Colonic mucosa (tissue), 4 donors: ENCODE measurements at regions not wholly inside any gene's neighbourhood (a gene's known extent, or its start where the extent isn't known, plus 50 kb on each side); places are given as distances from the start of the nearest gene placed in this dataset.

ENCODE experiments used
- DNase-seq: peaks from one replicate; pipeline ENCODE4 v3.0.0-alpha.2; 2020
- H3K27ac ChIP-seq: fragments of 200-600 bp; one replicate; pipeline ENCODE4 v1.8.0; 2021
- H3K27me3 ChIP-seq: fragments of 200-600 bp; one replicate; pipeline ENCODE4 v1.8.0; 2021
- H3K36me3 ChIP-seq: fragments of 200-600 bp; one replicate; pipeline ENCODE4 v1.8.0; 2021
- H3K4me1 ChIP-seq: fragments of 200-600 bp; one replicate; pipeline ENCODE4 v1.8.0; 2021; ENCODE audit warnings: mild to moderate bottlenecking
- H3K4me3 ChIP-seq: fragments of 200-600 bp; one replicate; pipeline ENCODE4 v1.8.0; 2021
- H3K9ac ChIP-seq, 2 donors: one replicate each; pipeline ENCODE4 v1.7.0; 2013; ENCODE audit warnings: control low read depth in 2 of 2, low read depth in 2 of 2, low read length in 2 of 2
- H3K9me3 ChIP-seq: fragments of 200-600 bp; one replicate; pipeline ENCODE4 v1.8.0; 2021
- CTCF ChIP-seq: fragments of 200-600 bp; IDR thresholded peaks from one replicate; pipeline ENCODE4 v1.8.0; 2022; ENCODE audit warnings: antibody characterized with exemption, mild to moderate bottlenecking
- intact Hi-C: fragments of 100-400 bp; cut with DNase I; formaldehyde crosslinking; loops from one replicate; pipeline ENCODE4 v1.14.1; 2022
- donor health status: healthy.
- donor health status: DM: no; HTN: no; CAD: no.
- donor health status: DM: no; HTN: no; CAD: no.

DNA sequence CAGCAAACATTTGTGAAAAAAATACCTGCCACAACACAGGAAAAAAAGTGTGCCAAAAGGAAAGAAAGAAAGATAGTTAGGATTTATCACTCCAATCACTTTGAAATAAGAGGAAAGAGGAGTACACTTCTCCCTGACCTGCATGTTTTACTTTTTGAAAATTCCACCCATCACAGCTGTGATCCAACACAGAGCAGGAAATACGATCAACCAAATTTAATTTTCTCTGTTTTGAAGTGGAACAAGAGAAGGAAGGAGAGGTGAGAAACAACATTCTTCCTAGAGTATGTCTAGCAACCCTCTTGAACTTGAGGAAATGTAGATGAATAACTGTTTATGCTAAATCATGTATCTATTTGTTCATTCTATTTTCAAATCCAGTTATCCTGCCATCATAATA, 284.7 kb upstream of the SYT1 start:
- no peak for TF ChIP-seq CTCF
- no peak for DNase-seq
- Histone ChIP-seq H3K4me3 (no peak overlapping the region), H3K36me3 (no peaks in the 10 kb centered on the region), H3K9me3 (no peaks in the 10 kb centered on the region), H3K9ac (no peak overlapping the region), H3K4me1 (no peaks in the 10 kb centered on the region), H3K27ac (no peak overlapping the region), H3K27me3 (no peaks in the 10 kb centered on the region)
- intact Hi-C loops: no loop called here

- no peak for DNase-seq
- no peaks in the 10 kb centered on the region for H3K36me3 ChIP-seq
- no peaks in the 10 kb centered on the region for H3K4me1 ChIP-seq
- no peak overlapping the region for H3K4me3 ChIP-seq
- no peaks in the 10 kb centered on the region for H3K27me3 ChIP-seq
- H3K9ac ChIP-seq: no peak overlapping the region
- H3K27ac ChIP-seq: no peak overlapping the region
- intact Hi-C loops: no loop called here
- TF ChIP-seq CTCF: no peak
- H3K9me3 ChIP-seq: no peaks in the 10 kb centered on the region
Measured at GRCh38 chr12:78580296-78580695, 284.3 kb upstream of the SYT1 start.

GRCh38 chr12:78584695-78585094, 279.9 kb upstream of the SYT1 start:
- H3K4me3 ChIP-seq: no peak overlapping the region

DNA sequence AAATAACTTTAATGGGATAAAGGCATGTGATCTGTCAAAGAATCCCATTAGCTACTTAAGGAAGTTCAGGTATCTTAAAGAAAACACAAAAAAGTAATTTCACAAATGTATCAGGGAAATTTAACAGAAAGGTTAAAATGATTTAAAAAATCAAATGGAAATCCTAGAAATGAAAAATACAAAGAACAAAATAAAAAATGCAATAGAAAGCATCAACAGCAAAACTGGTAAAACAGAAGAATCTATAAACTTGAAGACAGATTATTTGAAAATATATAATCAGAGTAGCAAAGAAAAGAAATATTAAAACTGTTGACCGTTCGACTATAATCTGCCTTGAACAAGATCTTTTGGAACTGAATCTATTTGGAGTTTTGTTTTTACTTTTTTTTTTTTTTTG, 279.4 kb upstream of the SYT1 start:
- H3K9me3 ChIP-seq: no peaks in the 10 kb centered on the region
- TF ChIP-seq CTCF: no peak
- H3K9ac ChIP-seq: no peak overlapping the region
- no peak for DNase-seq
- no peaks in the 10 kb centered on the region for H3K4me1 ChIP-seq
- intact Hi-C loops: no loop called here
- H3K36me3 ChIP-seq: no peaks in the 10 kb centered on the region
- H3K4me3 ChIP-seq: no peak overlapping the region
- no peak overlapping the region for H3K27ac ChIP-seq
- H3K27me3 ChIP-seq: no peaks in the 10 kb centered on the region

More at GRCh38 chr12:78584695-78585094, 279.9 kb upstream of the SYT1 start:
- intact Hi-C loops: no loop called here
- H3K4me1 ChIP-seq: no peaks in the 10 kb centered on the region
- H3K27me3 ChIP-seq: no peaks in the 10 kb centered on the region
- no peak for DNase-seq
- no peak for TF ChIP-seq CTCF
- no peak overlapping the region for H3K27ac ChIP-seq
- no peaks in the 10 kb centered on the region for H3K9me3 ChIP-seq
- no peak overlapping the region for H3K9ac ChIP-seq
- H3K36me3 ChIP-seq: no peaks in the 10 kb centered on the region

GRCh38 chr12:78586790-78587189, 277.8 kb upstream of the SYT1 start:
- H3K36me3 ChIP-seq: no peaks in the 10 kb centered on the region
- intact Hi-C loops: no loop called here
- no peaks in the 10 kb centered on the region for H3K27me3 ChIP-seq
- no peak overlapping the region for H3K4me3 ChIP-seq
- no peak for TF ChIP-seq CTCF
- no peaks in the 10 kb centered on the region for H3K4me1 ChIP-seq
- DNase-seq: no peak
- H3K9ac ChIP-seq: no peak overlapping the region
- no peak overlapping the region for H3K27ac ChIP-seq
- no peaks in the 10 kb centered on the region for H3K9me3 ChIP-seq

GRCh38 chr12:78599366-78599765, 265.2 kb upstream of the SYT1 start:
- no peaks in the 10 kb centered on the region for H3K36me3 ChIP-seq
- no peak for TF ChIP-seq CTCF
- no peaks in the 10 kb centered on the region for H3K4me1 ChIP-seq
- no peaks in the 10 kb centered on the region for H3K9me3 ChIP-seq
- intact Hi-C loops: no loop called here
- H3K9ac ChIP-seq: no peak overlapping the region
- DNase-seq: no peak
- no peak overlapping the region for H3K4me3 ChIP-seq
- H3K27me3 ChIP-seq: no peaks in the 10 kb centered on the region
- H3K27ac ChIP-seq: no peak overlapping the region
